ENCODE measurements at regions not wholly inside any gene's neighbourhood (a gene's known extent, or its start where the extent isn't known, plus 50 kb on each side); places are given as distances from the start of the nearest gene placed in this dataset.

- no peak overlapping the region for H3K27ac Mint-ChIP-seq
Observed at GRCh38 chr16:85390511-85391174, 222.5 kb upstream of the GSE1 start.

DNA sequence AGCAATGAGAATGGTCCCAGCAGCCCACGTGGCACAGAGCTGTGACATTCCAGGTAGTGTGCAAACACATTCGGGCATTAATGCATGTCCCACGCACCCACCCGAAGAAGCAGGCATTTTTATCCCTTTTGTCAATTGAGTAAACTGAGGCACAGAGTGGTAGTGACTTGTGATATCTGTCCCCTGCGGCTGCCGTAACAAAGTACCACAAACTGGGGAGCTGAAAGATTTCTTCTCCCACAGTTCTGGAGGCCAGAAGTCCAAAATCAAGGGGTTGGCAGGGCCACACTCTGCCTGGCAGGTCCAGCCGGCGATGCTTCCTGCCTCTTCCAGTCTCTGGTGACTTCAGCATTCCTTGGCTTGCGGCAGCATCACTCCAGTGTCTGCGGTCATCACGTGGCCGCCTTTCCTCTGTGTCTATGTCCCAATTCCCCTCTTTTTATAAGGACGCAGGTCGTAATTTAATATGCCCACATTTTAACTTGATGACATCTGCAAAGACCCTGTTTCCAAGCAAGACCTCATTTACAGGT, 221.9 kb upstream of the GSE1 start:
- intact Hi-C loops (cut with micrococcal nuclease) = no loop called here
- no peaks in the 10 kb centered on the region for H3K4me1 Mint-ChIP-seq (ENCODE audit: low read depth)

More at GRCh38 chr16:85390511-85391174, 222.5 kb upstream of the GSE1 start:
- Mint-ChIP-seq H3K36me3 (ENCODE audit: low read depth) (no peaks in the 10 kb centered on the region), H3K4me3 (no peak overlapping the region), H3K27me3 (ENCODE audit: insufficient read depth) (no peaks in the 10 kb centered on the region), H3K4me1 (ENCODE audit: low read depth) (no peaks in the 10 kb centered on the region), H3K9me3 (no peaks in the 10 kb centered on the region)
- intact Hi-C loops (cut with micrococcal nuclease) = no loop called here
- no peak for DNase-seq (ENCODE audit: low spot score)

GRCh38 chr16:85391769-85392583, 221.1 kb upstream of the GSE1 start:
- Mint-ChIP-seq H3K36me3 (ENCODE audit: low read depth) (no peaks in the 10 kb centered on the region), H3K9me3 (no peaks in the 10 kb centered on the region), H3K27ac (no peak overlapping the region), H3K4me3 (no peak overlapping the region), H3K27me3 (ENCODE audit: insufficient read depth) (no peaks in the 10 kb centered on the region), H3K4me1 (ENCODE audit: low read depth) (no peaks in the 10 kb centered on the region)
- intact Hi-C loops (cut with micrococcal nuclease) = no loop called here
- DNase-seq (ENCODE audit: low spot score) = no peak

More for the DNA sequence above, 221.9 kb upstream of the GSE1 start:
- no peak overlapping the region for H3K27ac Mint-ChIP-seq
- H3K36me3 Mint-ChIP-seq (ENCODE audit: low read depth) = no peaks in the 10 kb centered on the region
- H3K27me3 Mint-ChIP-seq (ENCODE audit: insufficient read depth) = no peaks in the 10 kb centered on the region
- no peak overlapping the region for H3K4me3 Mint-ChIP-seq
- H3K9me3 Mint-ChIP-seq = no peaks in the 10 kb centered on the region
- DNase-seq (ENCODE audit: low spot score) = no peak

DNA sequence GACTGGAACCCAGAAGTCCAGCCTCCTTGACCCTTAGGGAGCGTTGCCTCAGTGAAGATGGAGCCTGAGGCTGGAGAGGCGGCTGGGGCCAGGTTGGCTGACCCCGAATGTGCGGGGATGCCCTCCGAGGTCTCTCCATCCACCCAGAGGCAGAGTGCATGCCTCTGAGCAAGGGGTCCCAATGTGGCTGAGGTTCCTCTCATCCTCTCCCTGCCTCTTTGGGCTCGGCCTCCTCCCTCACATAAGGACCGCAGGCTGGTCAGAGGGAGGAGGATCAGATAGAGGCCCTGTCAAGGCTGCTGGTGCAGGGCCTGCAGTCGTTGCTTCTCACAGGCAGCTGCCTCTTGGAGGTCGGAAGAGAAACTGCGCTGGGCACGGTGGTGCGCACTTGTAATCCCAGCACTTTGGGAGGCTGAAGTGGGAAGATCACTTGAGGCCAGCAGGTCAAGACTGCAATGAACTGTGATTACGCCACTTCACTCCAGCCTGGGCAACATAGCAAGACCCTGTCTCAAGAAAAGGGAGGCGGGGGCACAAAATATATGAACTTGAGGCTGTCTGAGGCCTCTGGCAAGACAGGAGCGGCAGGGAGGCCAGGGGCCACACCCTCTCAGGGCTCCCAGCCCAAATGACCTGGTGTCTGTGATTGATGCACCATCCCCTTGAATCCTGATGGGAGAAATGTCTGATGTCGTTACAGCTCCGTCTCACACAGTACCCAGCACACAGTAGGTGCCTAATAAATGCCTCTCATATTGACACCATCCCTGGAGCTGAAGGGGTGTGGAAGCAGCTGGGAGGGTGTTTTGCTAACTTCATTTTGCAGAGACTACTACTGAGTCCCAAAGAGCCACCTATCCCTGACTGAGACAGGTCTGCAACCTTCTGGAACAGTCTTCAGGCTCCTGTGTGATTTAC, 220.1 kb upstream of the GSE1 start:
- DNase-seq (ENCODE audit: low spot score) = no peak
- intact Hi-C loops (cut with micrococcal nuclease) = loop anchor here (1.0 kb wide), 2 partner anchors 218 to 223 kb away; no protein-coding TSS in a partner anchor
- Mint-ChIP-seq H3K27ac (no peak overlapping the region), H3K4me1 (ENCODE audit: low read depth) (no peaks in the 10 kb centered on the region), H3K9me3 (no peaks in the 10 kb centered on the region), H3K27me3 (ENCODE audit: insufficient read depth) (no peaks in the 10 kb centered on the region), H3K36me3 (ENCODE audit: low read depth) (no peaks in the 10 kb centered on the region), H3K4me3 (no peak overlapping the region)

DNA sequence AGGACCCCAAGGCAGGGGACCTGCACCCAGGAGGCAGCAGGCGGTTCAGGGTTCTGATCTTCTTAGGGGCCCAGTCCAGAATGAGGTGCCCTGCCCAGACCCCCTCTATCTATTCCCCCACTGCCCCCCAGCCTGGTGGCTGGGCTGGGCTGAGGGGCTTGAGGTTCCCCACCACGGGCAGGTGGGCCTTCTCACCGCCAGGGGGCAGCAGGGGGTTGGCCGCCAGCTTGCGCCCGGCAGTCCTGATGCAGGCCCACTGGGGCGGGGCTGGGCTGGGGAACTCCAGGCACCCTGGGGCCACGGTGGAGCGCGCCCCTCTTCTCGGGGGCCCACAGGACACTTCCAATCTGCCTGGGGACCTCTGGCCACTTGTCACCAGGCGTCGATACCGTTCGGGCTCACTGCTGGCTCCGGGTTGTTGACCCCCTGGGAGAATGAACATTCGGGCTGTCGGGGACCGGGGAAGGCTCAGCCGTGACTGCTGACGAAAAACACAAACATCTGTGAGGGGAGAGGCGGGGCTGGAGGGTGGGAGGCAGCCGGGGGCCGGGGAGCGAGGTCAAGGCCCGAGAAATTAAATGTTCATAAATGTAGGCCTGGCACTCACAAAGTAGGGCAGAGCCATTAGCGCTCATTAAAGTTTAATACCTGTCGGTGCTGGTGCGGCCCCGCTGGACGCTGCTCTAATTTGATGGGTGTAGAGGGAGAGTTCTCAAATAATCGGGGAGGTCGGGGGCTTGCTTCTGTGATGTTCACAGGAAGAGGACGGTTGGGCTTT, 219.3 kb upstream of the GSE1 start:
- Mint-ChIP-seq H3K36me3 (ENCODE audit: low read depth) (no peaks in the 10 kb centered on the region), H3K4me1 (ENCODE audit: low read depth) (no peaks in the 10 kb centered on the region), H3K9me3 (no peaks in the 10 kb centered on the region), H3K27ac (no peak overlapping the region), H3K27me3 (ENCODE audit: insufficient read depth) (no peaks in the 10 kb centered on the region), H3K4me3 (no peak overlapping the region)
- peak; percentile 31 for DNase-seq (ENCODE audit: low spot score)
- intact Hi-C loops (cut with micrococcal nuclease) = loop anchor here (1.0 kb wide), 2 partner anchors 217 to 222 kb away; no protein-coding TSS in a partner anchor

- Mint-ChIP-seq H3K27me3 (ENCODE audit: insufficient read depth) (no peaks in the 10 kb centered on the region), H3K27ac (no peak overlapping the region), H3K36me3 (ENCODE audit: low read depth) (no peaks in the 10 kb centered on the region), H3K9me3 (no peaks in the 10 kb centered on the region), H3K4me3 (no peak overlapping the region), H3K4me1 (ENCODE audit: low read depth) (no peaks in the 10 kb centered on the region)
- DNase-seq (ENCODE audit: low spot score) = no peak
- intact Hi-C loops (cut with micrococcal nuclease) = no loop called here
Observed at GRCh38 chr16:85394456-85395206, 218.5 kb upstream of the GSE1 start.

- Mint-ChIP-seq H3K4me3 (no peak overlapping the region), H3K4me1 (ENCODE audit: low read depth) (no peaks in the 10 kb centered on the region), H3K27me3 (ENCODE audit: insufficient read depth) (no peaks in the 10 kb centered on the region), H3K36me3 (ENCODE audit: low read depth) (no peaks in the 10 kb centered on the region), H3K27ac (no peak overlapping the region), H3K9me3 (no peaks in the 10 kb centered on the region)
- DNase-seq (ENCODE audit: low spot score) = no peak
- intact Hi-C loops (cut with micrococcal nuclease) = no loop called here
Observed at GRCh38 chr16:85395207-85395912, 217.8 kb upstream of the GSE1 start.

DNA sequence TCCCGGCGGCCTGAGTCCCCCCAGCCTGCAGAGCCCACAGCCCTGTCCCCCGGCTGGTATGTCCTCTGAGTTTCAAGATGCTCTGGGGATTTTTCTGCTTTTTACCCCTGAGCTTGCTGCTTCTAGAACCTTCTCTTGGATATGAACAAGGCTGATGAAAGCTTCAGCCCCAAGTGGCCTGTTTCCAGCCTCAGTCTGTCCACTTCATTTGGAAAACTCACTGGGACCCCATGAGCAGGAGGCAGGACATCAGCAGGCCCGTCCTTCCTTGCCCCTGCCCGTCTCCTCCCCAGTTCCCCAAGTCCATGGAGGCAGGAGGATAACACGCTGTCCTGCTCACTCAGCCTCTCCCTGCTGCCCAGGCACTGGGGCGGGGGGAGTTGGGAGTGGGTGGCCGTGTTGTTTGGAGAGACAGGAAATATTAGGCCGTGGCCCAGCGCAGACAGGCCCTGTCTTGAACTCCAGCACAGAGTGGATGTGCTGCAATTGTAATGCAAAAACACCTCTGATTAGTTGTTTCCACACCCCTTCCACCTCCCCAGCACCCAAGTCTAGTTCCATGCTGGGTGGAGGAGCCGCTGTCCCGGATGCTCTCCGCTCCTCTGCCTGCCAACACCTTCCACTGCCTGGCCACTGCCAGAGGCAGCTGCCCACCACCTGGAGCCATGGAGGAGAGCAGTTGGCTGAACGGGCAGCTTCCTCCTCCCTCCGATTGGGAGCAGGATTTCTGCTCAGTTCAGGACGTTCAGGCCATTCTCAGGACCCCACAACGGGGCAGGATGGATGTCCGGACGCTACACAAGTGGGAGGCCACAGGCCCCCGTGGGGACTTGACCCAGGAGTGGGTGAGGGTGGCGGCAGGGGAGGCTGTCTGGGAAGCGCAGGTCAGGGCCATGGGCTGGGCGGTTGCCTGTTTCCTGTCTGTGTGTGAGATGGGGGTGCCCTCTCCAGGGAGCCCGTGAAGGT, 216.9 kb upstream of the GSE1 start:
- H3K27ac Mint-ChIP-seq = no peak overlapping the region

DNA sequence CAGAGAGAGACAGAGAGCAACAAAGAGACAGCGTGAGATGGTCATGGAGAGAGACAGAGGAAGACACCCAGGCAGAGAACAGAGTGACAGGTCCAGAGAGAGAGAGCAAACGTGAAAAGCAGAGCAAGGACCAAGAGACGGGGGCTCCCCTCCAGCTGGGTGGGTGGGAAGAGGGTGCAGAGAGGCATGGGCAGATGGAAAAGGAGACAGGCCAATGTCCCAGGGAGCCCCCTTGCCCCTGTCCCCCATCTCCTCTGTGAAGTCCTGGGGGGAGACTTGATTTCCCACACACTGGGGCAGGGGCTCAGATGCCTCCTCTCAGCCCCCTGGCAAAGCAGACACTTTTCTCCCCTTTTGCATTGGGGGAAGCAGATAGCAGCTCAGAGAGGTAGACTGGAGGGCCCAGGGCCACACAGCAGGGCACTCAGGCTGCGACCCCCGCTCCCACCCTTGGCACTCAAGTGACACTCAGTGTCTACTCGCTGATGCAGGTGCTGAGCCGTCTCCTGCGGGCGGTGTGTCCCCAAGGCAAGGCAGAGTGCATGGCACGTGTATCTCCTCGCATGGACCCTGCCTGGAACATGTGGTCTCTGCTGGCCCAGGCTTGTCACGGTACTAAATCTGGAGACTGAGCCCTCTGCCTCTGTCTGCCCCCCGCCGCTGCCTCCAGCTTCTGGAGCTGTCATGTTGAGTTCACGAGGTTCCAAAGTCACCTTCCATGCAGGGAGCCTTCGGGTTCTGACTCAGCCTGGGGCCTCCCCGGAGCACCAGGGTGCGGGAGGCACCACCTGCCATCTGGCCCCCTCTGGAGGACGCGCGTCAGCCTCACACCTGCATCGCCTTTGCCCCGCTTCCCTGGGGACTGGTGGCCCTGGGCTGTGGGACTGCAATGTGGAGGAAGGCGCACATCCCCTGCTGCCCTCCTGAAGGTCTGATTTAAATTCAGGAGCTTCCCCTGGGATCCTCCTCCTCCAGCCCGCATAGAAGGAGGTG, 215.9 kb upstream of the GSE1 start:
- no peak for DNase-seq (ENCODE audit: low spot score)
- H3K27me3 Mint-ChIP-seq (ENCODE audit: insufficient read depth) = no peaks in the 10 kb centered on the region
- no peaks in the 10 kb centered on the region for H3K4me1 Mint-ChIP-seq (ENCODE audit: low read depth)
- H3K4me3 Mint-ChIP-seq = no peak overlapping the region
- no peak overlapping the region for H3K27ac Mint-ChIP-seq
- intact Hi-C loops (cut with micrococcal nuclease) = no loop called here
- H3K9me3 Mint-ChIP-seq = no peaks in the 10 kb centered on the region
- no peaks in the 10 kb centered on the region for H3K36me3 Mint-ChIP-seq (ENCODE audit: low read depth)

More for the DNA sequence above, 216.9 kb upstream of the GSE1 start:
- no peaks in the 10 kb centered on the region for H3K27me3 Mint-ChIP-seq (ENCODE audit: insufficient read depth)
- H3K4me1 Mint-ChIP-seq (ENCODE audit: low read depth) = no peaks in the 10 kb centered on the region
- no peak overlapping the region for H3K4me3 Mint-ChIP-seq
- H3K9me3 Mint-ChIP-seq = no peaks in the 10 kb centered on the region
- intact Hi-C loops (cut with micrococcal nuclease) = no loop called here
- no peaks in the 10 kb centered on the region for H3K36me3 Mint-ChIP-seq (ENCODE audit: low read depth)
- DNase-seq (ENCODE audit: low spot score) = no peak

Data from activated T-helper 1 cell treated with anti-CD3 and anti-CD28 coated beads, Interleukin-12 subunit alpha, Interleukin-12 subunit beta, Interleukin-2, Interleukin-4 antibody, amounts not matched to agents 30 ng/mL and 10 ng/mL and 1 ng/mL, durations not matched to agents 14 hours and 24 hours and 36 hours (primary cell).